ENCODE measurements at regions not wholly inside any gene's neighbourhood (a gene's known extent, or its start where the extent isn't known, plus 50 kb on each side); places are given as distances from the start of the nearest gene placed in this dataset.

DNA sequence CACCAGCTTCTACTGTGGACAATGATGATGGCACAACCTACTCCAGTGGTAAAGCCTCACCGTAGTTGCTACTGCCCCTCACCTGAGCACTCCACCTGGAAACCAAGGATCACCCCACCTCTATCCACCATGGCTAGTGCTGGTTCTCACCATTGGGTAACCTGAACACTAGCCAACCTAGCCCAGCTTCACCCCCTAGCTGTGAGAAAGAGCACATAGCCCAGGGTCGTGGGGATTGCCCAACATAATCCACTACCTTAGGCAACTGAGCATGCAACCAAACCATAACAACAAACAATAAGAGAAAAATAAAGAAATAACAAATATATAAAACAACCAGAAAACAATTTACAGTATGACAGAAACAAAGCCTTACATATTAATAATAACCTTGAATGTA lies 560.1 kb downstream of the DIAPH3 start:
- Histone ChIP-seq H3K4me2 (ENCODE audit: low read length) (no peak overlapping the region), H2AFZ (ENCODE audit: low read depth, low read length) (no peak overlapping the region), H3K36me3 (ENCODE audit: insufficient read depth, low read length) (no peaks in the 10 kb centered on the region), H3K4me1 (ENCODE audit: insufficient read depth, low read length) (no peaks in the 10 kb centered on the region), H4K20me1 (ENCODE audit: insufficient read depth, low read length) (no peaks in the 10 kb centered on the region), H3K9me3 (ENCODE audit: insufficient read depth, low read depth, low read length) (no peaks in the 10 kb centered on the region), H3K27me3 (ENCODE audit: insufficient read depth, low read length) (no peaks in the 10 kb centered on the region), H3K9ac (ENCODE audit: low read length) (no peak overlapping the region), H3K4me3 (ENCODE audit: insufficient read depth, low read depth, low read length) (no peak overlapping the region), H3K27ac (ENCODE audit: low read depth, low read length) (no peak overlapping the region), H3K79me2 (ENCODE audit: insufficient read depth, low read length) (no peaks in the 10 kb centered on the region)
- H3K9me3 Mint-ChIP-seq (ENCODE audit: unreplicated experiment): no peaks in the 10 kb centered on the region
- H3K4me3 Mint-ChIP-seq (ENCODE audit: unreplicated experiment): no peak overlapping the region
- DNase-seq (ENCODE audit: low read depth): no peak
- no peaks in the 10 kb centered on the region for H3K27me3 Mint-ChIP-seq (ENCODE audit: low read depth, unreplicated experiment)
- TF ChIP-seq, protein P1, sequence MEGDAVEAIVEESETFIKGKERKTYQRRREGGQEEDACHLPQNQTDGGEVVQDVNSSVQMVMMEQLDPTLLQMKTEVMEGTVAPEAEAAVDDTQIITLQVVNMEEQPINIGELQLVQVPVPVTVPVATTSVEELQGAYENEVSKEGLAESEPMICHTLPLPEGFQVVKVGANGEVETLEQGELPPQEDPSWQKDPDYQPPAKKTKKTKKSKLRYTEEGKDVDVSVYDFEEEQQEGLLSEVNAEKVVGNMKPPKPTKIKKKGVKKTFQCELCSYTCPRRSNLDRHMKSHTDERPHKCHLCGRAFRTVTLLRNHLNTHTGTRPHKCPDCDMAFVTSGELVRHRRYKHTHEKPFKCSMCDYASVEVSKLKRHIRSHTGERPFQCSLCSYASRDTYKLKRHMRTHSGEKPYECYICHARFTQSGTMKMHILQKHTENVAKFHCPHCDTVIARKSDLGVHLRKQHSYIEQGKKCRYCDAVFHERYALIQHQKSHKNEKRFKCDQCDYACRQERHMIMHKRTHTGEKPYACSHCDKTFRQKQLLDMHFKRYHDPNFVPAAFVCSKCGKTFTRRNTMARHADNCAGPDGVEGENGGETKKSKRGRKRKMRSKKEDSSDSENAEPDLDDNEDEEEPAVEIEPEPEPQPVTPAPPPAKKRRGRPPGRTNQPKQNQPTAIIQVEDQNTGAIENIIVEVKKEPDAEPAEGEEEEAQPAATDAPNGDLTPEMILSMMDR (IDR thresholded peaks at IDR 0.05; ENCODE audit: insufficient read depth, low read depth, low read length): no peak
- TF ChIP-seq EZH2 (IDR thresholded peaks at IDR 0.05; ENCODE audit: insufficient read depth, low read length): no peak
- no peaks in the 10 kb centered on the region for H3K4me1 Mint-ChIP-seq (ENCODE audit: low read depth, unreplicated experiment)
- FAIRE-seq: no peak
- no peak overlapping the region for H3K27ac Mint-ChIP-seq (ENCODE audit: unreplicated experiment)
- H3K36me3 Mint-ChIP-seq (ENCODE audit: low read depth, unreplicated experiment): no peaks in the 10 kb centered on the region

DNA sequence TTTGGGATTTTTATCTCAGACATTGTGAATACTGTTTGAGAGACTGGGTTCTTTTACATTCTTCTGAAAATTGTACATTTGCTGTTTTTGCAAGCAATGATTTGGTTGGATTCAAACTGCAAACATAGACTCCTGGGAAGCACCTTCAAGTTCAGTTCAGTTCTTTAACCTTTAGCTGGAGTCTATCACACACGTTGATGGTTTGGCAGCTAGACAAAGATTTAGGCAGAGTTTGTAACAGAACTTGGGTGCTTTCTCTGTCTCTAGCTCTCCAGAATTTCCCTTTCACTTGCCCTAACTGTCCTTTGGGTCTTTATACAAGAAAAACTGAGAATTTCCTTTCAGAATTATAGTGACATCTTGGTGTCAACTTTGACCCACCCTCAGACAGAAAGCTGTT lies 556.6 kb downstream of the DIAPH3 start:
- Histone ChIP-seq H2AFZ (ENCODE audit: low read depth, low read length) (no peak overlapping the region), H4K20me1 (ENCODE audit: insufficient read depth, low read length) (no peaks in the 10 kb centered on the region), H3K36me3 (ENCODE audit: insufficient read depth, low read length) (no peaks in the 10 kb centered on the region), H3K27me3 (ENCODE audit: insufficient read depth, low read length) (no peaks in the 10 kb centered on the region), H3K4me3 (ENCODE audit: insufficient read depth, low read depth, low read length) (no peak overlapping the region), H3K4me1 (ENCODE audit: insufficient read depth, low read length) (no peaks in the 10 kb centered on the region), H3K9ac (ENCODE audit: low read length) (no peak overlapping the region), H3K9me3 (ENCODE audit: insufficient read depth, low read depth, low read length) (no peaks in the 10 kb centered on the region), H3K4me2 (ENCODE audit: low read length) (no peak overlapping the region), H3K27ac (ENCODE audit: low read depth, low read length) (no peak overlapping the region), H3K79me2 (ENCODE audit: insufficient read depth, low read length) (no peaks in the 10 kb centered on the region)
- Mint-ChIP-seq H3K27me3 (ENCODE audit: low read depth, unreplicated experiment) (no peaks in the 10 kb centered on the region), H3K4me1 (ENCODE audit: low read depth, unreplicated experiment) (no peaks in the 10 kb centered on the region), H3K4me3 (ENCODE audit: unreplicated experiment) (no peak overlapping the region), H3K9me3 (ENCODE audit: unreplicated experiment) (no peaks in the 10 kb centered on the region), H3K27ac (ENCODE audit: unreplicated experiment) (no peak overlapping the region), H3K36me3 (ENCODE audit: low read depth, unreplicated experiment) (no peaks in the 10 kb centered on the region)
- TF ChIP-seq EZH2 (IDR thresholded peaks at IDR 0.05; ENCODE audit: insufficient read depth, low read length): no peak
- TF ChIP-seq, protein P1 (IDR thresholded peaks at IDR 0.05; ENCODE audit: insufficient read depth, low read depth, low read length): no peak
- DNase-seq (ENCODE audit: low read depth): no peak
- no peak for FAIRE-seq

DNA sequence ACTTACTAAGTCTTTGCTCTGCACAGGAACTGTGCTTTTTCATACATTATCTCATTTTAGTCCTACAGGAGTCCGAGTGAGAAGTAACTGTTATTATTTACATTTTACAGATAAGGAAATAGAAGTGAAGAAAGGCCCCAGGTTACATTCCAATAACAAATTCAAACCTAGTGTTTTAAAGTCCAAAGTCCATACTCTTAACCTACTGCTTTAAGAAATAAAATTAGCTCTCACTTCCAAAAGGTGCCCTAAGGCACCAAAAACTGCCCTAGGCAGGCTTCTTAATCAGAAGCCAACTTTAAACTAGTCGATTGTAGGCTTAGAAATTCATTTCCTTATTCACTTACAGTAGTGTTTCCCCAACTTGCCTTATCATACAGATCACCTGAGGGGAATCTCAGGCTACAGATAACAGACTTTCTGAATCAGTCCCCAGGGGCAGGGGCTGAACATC lies 555.9 kb downstream of the DIAPH3 start:
- no peak overlapping the region for H3K9ac ChIP-seq (ENCODE audit: low read length)
- FAIRE-seq: no peak
- no peaks in the 10 kb centered on the region for H3K27me3 Mint-ChIP-seq (ENCODE audit: low read depth, unreplicated experiment)
- no peaks in the 10 kb centered on the region for H3K79me2 ChIP-seq (ENCODE audit: insufficient read depth, low read length)
- H3K4me3 ChIP-seq (ENCODE audit: insufficient read depth, low read depth, low read length): no peak overlapping the region
- no peak overlapping the region for H3K4me3 Mint-ChIP-seq (ENCODE audit: unreplicated experiment)
- no peaks in the 10 kb centered on the region for H3K36me3 Mint-ChIP-seq (ENCODE audit: low read depth, unreplicated experiment)
- TF ChIP-seq, protein P1 (IDR thresholded peaks at IDR 0.05; ENCODE audit: insufficient read depth, low read depth, low read length): no peak
- no peak for TF ChIP-seq EZH2 (IDR thresholded peaks at IDR 0.05; ENCODE audit: insufficient read depth, low read length)
- H3K27ac ChIP-seq (ENCODE audit: low read depth, low read length): no peak overlapping the region
- H3K4me2 ChIP-seq (ENCODE audit: low read length): no peak overlapping the region
- no peak for DNase-seq (ENCODE audit: low read depth)
- H2AFZ ChIP-seq (ENCODE audit: low read depth, low read length): no peak overlapping the region
- H3K27ac Mint-ChIP-seq (ENCODE audit: unreplicated experiment): no peak overlapping the region
- no peaks in the 10 kb centered on the region for H3K36me3 ChIP-seq (ENCODE audit: insufficient read depth, low read length)
- no peaks in the 10 kb centered on the region for H3K9me3 ChIP-seq (ENCODE audit: insufficient read depth, low read depth, low read length)
- no peaks in the 10 kb centered on the region for H3K9me3 Mint-ChIP-seq (ENCODE audit: unreplicated experiment)
- no peaks in the 10 kb centered on the region for H3K4me1 Mint-ChIP-seq (ENCODE audit: low read depth, unreplicated experiment)
- H4K20me1 ChIP-seq (ENCODE audit: insufficient read depth, low read length): no peaks in the 10 kb centered on the region
- H3K4me1 ChIP-seq (ENCODE audit: insufficient read depth, low read length): no peaks in the 10 kb centered on the region
- H3K27me3 ChIP-seq (ENCODE audit: insufficient read depth, low read length): no peaks in the 10 kb centered on the region
